ENCODE measurements at regions not wholly inside any gene's neighbourhood (a gene's known extent, or its start where the extent isn't known, plus 50 kb on each side); places are given as distances from the start of the nearest gene placed in this dataset.

DNA sequence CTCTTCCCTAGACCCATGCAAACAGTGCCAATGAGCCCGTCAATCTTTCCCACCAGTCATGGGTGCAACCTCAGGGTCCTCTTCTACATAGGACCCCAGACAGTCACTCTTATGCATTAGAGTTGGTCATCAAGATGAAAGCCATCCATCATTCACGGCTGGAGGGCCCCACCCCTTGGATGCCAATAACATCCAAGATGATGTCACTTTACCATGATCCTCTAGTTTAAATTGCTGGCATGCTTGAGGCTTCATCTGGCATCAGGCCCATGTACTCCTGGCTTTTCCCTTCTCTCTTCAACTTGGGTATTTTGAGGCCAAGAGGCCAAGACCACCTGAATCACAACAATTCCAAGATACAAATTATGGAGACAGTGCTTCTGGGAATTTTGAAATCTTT is 91.1 kb upstream of the MAPK4 start:
- TF ChIP-seq NFIC (IDR thresholded peaks at IDR 0.05) (no peak), ZBTB7A (IDR thresholded peaks at IDR 0.05; ENCODE audit: low read depth) (no peak), YY1 (IDR thresholded peaks at IDR 0.05; ENCODE audit: low read depth) (no peak), CREB1 (IDR thresholded peaks at IDR 0.05; ENCODE audit: low read depth) (no peak)
- TF ChIP-seq, protein P1, sequence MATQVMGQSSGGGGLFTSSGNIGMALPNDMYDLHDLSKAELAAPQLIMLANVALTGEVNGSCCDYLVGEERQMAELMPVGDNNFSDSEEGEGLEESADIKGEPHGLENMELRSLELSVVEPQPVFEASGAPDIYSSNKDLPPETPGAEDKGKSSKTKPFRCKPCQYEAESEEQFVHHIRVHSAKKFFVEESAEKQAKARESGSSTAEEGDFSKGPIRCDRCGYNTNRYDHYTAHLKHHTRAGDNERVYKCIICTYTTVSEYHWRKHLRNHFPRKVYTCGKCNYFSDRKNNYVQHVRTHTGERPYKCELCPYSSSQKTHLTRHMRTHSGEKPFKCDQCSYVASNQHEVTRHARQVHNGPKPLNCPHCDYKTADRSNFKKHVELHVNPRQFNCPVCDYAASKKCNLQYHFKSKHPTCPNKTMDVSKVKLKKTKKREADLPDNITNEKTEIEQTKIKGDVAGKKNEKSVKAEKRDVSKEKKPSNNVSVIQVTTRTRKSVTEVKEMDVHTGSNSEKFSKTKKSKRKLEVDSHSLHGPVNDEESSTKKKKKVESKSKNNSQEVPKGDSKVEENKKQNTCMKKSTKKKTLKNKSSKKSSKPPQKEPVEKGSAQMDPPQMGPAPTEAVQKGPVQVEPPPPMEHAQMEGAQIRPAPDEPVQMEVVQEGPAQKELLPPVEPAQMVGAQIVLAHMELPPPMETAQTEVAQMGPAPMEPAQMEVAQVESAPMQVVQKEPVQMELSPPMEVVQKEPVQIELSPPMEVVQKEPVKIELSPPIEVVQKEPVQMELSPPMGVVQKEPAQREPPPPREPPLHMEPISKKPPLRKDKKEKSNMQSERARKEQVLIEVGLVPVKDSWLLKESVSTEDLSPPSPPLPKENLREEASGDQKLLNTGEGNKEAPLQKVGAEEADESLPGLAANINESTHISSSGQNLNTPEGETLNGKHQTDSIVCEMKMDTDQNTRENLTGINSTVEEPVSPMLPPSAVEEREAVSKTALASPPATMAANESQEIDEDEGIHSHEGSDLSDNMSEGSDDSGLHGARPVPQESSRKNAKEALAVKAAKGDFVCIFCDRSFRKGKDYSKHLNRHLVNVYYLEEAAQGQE (IDR thresholded peaks at IDR 0.05; ENCODE audit: low read depth) = no peak

DNA sequence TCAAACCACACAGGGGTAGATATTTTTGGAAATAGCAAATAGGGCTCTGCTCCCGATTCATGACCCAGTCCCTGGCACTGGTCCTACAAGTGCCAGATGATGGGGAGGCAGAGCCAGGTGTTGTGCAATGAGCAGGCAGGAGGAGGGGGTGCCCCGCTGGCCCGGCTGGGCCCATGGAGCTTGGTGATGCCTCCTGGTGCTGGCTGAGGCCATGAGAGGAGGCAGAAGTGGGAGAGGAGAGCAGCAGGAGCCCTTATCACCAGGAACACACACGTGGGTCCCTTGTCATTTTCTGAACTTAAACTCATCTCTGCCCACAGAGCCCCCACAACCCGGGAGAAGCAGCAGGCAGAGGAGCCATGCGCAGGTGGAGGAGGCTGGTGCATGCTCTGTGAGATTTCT is 90.5 kb upstream of the MAPK4 start:
- TF ChIP-seq NFIC (IDR thresholded peaks at IDR 0.05) = no peak
- no peak for TF ChIP-seq ZBTB7A (IDR thresholded peaks at IDR 0.05; ENCODE audit: low read depth)
- no peak for TF ChIP-seq TCF12 (IDR thresholded peaks at IDR 0.05; ENCODE audit: low read depth)
- TF ChIP-seq TEAD4 (IDR thresholded peaks at IDR 0.05) = no peak
- no peak for TF ChIP-seq FOXM1 (IDR thresholded peaks at IDR 0.05; ENCODE audit: borderline replicate concordance, low read depth)
- no peak for TF ChIP-seq EP300 (IDR thresholded peaks at IDR 0.05; ENCODE audit: borderline replicate concordance)
- no peak for TF ChIP-seq CEBPB (IDR thresholded peaks at IDR 0.05)
- no peak for TF ChIP-seq RAD21 (IDR thresholded peaks at IDR 0.05; ENCODE audit: low read depth)
- TF ChIP-seq, protein P1 (IDR thresholded peaks at IDR 0.05; ENCODE audit: low read depth) = no peak
- TF ChIP-seq YY1 (IDR thresholded peaks at IDR 0.05; ENCODE audit: low read depth) = no peak
- no peak for TF ChIP-seq CREB1 (IDR thresholded peaks at IDR 0.05; ENCODE audit: low read depth)

DNA sequence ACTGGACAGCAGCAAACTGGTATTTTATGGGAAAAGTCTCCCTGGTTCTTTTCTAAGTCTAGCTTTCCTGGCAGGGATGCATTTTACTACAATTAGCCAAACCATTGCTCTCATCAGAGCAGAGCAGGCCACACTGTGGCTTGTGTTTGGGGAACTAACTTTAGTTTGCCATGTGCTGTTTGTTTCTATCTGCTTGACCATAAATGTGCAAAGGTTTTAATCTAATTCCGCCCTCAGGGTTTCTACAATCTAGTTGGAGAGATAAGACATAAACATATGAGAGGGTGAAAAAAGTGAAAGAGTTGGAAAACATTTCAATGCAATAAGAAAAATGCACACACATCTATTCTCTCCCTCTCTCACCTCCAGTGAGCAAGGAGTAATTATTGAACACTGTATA is 86.9 kb upstream of the MAPK4 start:
- TF ChIP-seq EGR1 (IDR thresholded peaks at IDR 0.05) (no peak), TAF1 (IDR thresholded peaks at IDR 0.05; ENCODE audit: low read depth) (no peak), EP300 (IDR thresholded peaks at IDR 0.05; ENCODE audit: borderline replicate concordance) (no peak), ZBTB7A (IDR thresholded peaks at IDR 0.05; ENCODE audit: low read depth) (no peak), TCF12 (IDR thresholded peaks at IDR 0.05; ENCODE audit: low read depth) (no peak), YY1 (IDR thresholded peaks at IDR 0.05; ENCODE audit: low read depth) (no peak), FOXM1 (IDR thresholded peaks at IDR 0.05; ENCODE audit: borderline replicate concordance, low read depth) (no peak), CEBPB (IDR thresholded peaks at IDR 0.05) (no peak), TEAD4 (IDR thresholded peaks at IDR 0.05) (no peak), RAD21 (IDR thresholded peaks at IDR 0.05; ENCODE audit: low read depth) (no peak), NFIC (IDR thresholded peaks at IDR 0.05) (no peak), CREB1 (IDR thresholded peaks at IDR 0.05; ENCODE audit: low read depth) (no peak)
- TF ChIP-seq, protein P2, sequence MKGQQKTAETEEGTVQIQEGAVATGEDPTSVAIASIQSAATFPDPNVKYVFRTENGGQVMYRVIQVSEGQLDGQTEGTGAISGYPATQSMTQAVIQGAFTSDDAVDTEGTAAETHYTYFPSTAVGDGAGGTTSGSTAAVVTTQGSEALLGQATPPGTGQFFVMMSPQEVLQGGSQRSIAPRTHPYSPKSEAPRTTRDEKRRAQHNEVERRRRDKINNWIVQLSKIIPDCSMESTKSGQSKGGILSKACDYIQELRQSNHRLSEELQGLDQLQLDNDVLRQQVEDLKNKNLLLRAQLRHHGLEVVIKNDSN (IDR thresholded peaks at IDR 0.05) = no peak
- TF ChIP-seq, protein P1 (IDR thresholded peaks at IDR 0.05; ENCODE audit: low read depth) = no peak
- TF ChIP-seq, protein P3, sequence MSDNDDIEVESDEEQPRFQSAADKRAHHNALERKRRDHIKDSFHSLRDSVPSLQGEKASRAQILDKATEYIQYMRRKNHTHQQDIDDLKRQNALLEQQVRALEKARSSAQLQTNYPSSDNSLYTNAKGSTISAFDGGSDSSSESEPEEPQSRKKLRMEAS (IDR thresholded peaks at IDR 0.05) = no peak

DNA sequence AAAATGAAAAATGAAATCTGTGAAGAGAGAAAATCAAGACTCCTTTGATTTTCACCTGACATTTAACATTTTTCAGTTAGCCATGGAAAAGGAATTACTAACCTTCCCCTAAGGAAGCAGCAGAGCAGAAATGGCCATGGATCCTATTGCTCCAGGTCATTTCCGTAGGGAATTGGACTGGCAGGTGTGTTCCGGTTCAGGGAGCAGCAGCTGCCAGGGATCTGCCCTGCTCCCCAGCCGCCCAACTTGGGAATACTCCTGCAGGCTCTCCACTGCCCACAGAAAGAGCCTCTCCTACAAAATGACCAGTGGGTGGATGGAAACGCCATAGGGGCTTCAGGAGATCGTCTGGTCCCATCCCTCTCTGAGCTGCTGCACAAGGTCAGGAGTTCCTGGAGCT is 86.0 kb upstream of the MAPK4 start:
- no peak for TF ChIP-seq ZBTB7A (IDR thresholded peaks at IDR 0.05; ENCODE audit: low read depth)
- no peak for TF ChIP-seq EGR1 (IDR thresholded peaks at IDR 0.05)
- TF ChIP-seq, protein P3 (IDR thresholded peaks at IDR 0.05) = no peak
- no peak for TF ChIP-seq CREB1 (IDR thresholded peaks at IDR 0.05; ENCODE audit: low read depth)
- TF ChIP-seq, protein P1 (IDR thresholded peaks at IDR 0.05; ENCODE audit: low read depth) = no peak
- TF ChIP-seq TAF1 (IDR thresholded peaks at IDR 0.05; ENCODE audit: low read depth) = no peak
- TF ChIP-seq, protein P2 (IDR thresholded peaks at IDR 0.05) = no peak
- no peak for TF ChIP-seq CEBPB (IDR thresholded peaks at IDR 0.05)
- no peak for TF ChIP-seq TEAD4 (IDR thresholded peaks at IDR 0.05)
- no peak for TF ChIP-seq YY1 (IDR thresholded peaks at IDR 0.05; ENCODE audit: low read depth)
- no peak for TF ChIP-seq RAD21 (IDR thresholded peaks at IDR 0.05; ENCODE audit: low read depth)
- TF ChIP-seq NFIC (IDR thresholded peaks at IDR 0.05) = no peak
- TF ChIP-seq TCF12 (IDR thresholded peaks at IDR 0.05; ENCODE audit: low read depth) = no peak
